ENCODE measurements at regions not wholly inside any gene's neighbourhood (a gene's known extent, or its start where the extent isn't known, plus 50 kb on each side); places are given as distances from the start of the nearest gene placed in this dataset.
A peak's percentile ranks its signal among the peaks of the same experiment; 100 is the strongest.

DNA sequence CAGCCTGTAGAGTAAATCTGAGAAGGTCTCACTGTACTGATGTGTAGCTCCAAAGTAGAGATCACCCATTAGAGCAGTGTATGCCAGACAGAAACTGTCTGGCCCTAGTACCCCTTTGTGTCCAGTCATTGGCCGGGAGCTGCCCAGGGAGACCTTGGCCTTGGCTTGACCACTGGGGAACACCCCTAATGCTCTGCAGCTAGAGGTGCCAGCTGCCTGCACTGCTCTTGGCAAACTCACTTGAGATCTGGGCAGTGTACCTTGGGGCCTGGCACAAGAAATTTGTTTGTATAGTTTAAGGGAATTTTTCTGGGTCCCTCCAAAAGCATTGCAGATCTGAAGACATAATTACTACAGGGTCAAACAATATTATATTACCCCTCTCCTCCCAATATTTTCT lies 78.7 kb upstream of the MPHOSPH6 start:
- DNase-seq (ENCODE audit: low read depth in 1 of 2, low spot score in 1 of 2), result no peak

DNA sequence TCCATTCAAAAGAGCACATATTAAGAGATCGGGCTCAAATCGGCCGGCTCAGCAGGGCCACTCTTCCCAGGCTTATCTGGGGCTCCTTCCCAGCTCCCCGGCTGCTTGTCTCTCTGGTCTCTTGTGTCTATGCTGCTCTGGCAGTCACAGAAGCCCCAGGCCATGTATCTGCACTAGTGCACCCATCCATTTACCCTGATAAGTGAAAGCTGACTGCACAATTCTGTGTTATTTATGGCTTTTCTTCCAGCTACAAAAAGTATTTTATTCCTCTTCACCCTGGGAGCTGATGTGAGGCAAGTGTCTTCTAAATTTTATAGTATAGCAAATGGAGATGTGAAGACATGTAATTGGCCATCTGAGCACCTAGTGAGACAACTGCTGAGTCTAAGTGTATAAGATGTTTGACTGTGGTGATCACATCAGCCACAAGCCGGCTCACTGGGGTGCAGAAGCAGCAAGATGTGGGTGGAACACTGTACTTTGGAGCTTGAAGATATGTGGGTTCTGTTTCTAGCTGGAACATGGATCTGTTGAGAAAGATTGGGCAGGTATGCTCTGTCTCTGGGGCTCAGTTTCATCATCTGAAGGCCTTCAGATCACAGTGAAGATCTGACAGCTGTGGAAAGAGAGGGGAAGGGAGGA lies 78.1 kb upstream of the MPHOSPH6 start:
- no peak for DNase-seq (ENCODE audit: low read depth in 1 of 2, low spot score in 1 of 2)

DNA sequence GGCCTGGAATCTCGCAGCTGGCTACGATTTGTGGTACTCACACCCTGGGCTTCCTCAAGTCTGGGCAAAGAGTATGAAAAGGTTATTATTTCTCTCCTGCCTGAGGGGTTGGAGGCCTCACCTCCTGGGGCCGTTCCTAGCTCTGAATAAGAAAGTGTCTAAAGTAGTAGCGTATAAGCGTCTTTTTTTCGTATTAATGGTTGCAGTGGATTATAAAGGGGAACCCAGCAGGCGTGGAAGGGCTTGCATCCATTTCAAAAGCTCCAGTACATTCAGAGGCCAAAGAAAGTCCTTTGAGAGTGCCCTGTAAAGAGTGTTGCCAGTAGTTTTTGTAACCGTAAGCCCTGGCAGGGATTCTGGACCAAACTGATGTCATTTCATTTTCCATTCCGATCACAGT lies 72.2 kb upstream of the MPHOSPH6 start:
- DNase-seq (ENCODE audit: low read depth in 1 of 2, low spot score in 1 of 2), result no peak

DNA sequence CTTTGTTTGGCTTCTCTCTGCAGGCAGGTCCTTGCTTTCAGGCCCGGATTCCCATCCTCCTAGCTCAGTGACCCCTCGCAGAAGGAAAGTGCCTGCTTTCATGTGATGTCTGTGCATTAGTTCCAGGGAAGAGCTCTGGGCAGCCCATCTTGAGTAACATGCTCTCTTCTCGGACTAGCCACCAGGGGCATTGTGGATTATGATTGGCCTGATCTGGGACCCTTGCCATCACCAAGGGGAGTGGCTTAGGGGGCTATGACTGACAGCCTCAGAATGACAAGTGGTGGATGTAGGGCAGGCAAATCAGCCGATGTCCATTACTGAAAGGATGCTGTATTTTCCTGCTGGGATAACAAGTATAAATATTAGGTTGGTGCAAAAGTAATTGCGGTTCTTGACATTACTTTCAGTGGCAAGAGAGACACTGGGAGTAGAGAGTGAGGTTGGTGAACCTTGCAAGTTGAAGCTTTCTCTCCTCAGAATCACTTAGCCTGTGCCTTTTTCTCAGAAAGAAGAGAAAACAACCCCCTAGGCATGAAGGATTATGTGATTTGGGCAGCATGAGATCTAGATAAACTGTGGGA lies 71.5 kb upstream of the MPHOSPH6 start:
- no peak for DNase-seq (ENCODE audit: low read depth in 1 of 2, low spot score in 1 of 2)

DNA sequence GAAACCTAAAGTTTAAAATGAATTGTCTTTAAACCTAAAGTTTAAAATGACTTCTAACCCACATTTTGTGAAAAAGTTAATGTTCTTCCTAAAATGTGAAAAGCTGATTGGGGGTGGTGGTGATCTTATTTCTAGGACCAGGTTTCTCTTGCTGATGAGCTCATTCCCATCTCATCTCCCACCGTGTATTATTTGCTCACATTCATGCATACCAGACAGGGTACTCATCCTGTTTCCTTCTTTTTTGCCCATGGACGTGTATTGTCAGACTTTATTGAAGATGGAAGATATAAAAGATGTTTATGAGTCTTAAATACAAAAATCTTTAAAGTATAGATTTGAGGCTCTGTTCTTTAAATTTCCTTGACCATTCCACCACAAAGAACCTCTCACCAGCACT lies 70.1 kb upstream of the MPHOSPH6 start:
- no peak for DNase-seq (ENCODE audit: low read depth in 1 of 2, low spot score in 1 of 2)

DNA sequence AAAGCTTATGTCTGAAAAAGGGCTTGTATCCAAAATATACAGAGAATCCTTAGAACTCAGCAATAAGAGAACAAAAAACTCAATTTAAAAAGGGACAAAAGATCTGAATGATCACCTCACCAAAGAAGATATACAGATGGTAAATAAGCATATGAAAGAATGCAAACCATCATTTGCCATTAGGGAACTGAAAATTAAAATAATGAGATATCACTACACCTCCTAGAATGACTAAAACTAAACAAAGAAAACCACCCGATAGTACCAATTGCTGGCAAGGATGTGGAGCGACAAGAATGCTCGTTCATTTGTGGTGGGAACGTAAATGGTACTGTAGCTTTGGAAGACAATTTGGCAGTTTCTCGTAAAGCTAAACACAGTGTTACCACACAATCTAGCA lies 66.9 kb upstream of the MPHOSPH6 start:
- DNase-seq (ENCODE audit: low read depth in 1 of 2, low spot score in 1 of 2), result no peak

DNA sequence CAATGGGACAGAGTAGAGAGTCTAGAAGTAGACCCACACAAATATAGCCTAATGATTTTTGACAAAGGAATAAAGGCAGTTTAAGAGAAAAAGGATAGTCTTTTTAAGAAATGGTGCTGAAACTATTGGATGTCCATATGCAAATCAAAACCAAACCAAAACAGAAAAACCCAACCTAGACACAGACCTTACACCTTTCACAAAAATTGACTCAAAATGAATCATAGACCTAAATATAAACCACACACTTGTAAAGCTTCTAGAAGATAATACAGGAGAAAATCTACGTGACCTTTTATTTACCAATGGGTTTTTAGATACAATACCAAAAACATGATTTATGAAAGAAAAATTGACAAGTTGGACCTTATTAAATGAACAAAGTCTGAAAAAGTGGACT lies 66.4 kb upstream of the MPHOSPH6 start:
- DNase-seq (ENCODE audit: low read depth in 1 of 2, low spot score in 1 of 2), result no peak

DNA sequence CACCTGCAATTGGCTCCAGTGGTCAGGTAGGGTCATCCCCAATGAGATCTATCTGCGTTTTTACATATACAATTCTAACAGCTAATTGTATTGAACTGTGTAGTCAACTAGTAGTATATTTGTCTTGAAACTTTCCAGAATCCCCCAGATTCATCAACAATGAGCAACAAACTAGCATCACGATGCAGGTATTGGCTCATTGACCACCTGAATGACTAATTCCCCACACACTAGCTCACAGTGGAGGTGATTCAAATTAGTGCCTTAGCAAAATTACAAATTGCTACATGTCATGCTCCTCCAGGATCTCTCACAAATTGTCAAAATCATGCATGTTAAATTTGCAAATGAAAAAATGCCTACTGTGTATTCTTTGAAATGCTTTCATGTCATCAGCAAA lies 62.8 kb upstream of the MPHOSPH6 start:
- DNase-seq (ENCODE audit: low read depth in 1 of 2, low spot score in 1 of 2), result no peak

DNA sequence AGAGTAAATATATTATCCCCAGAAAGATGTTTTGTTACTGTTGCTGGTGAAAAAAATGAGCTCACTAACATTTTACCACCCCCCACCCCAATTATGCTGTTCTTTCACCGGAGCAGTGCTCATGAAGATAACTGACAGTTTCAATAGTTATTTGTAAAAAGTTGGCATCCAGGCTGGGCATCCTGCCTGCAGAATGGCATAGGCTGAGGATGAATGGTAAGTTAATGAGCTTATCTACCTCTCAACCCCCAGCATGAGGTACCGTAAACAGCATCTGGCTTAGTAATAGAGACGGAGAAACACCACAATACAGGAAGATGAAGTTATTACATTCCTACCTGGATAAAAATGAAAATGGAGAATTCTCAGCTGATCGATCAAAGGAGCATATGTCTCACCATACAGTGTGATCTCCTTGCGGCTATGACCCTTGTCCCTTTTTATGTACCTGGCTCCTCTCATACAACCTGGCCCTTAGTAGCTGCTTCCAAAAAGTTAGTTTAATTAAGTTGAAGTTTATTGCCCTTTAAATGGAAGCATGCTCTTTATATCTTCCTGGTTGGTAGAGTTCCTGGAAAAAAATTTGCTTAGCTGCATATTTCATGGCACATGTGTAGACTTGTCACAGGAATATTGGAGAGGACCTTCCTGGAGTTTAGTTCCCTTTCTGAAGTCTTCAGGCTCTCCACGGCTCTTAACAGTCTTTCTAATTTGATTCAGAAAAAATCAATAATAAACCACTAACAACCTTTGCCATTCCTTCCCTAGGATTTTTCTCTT lies 61.2 kb upstream of the MPHOSPH6 start:
- no peak for DNase-seq (ENCODE audit: low read depth in 1 of 2, low spot score in 1 of 2)

DNA sequence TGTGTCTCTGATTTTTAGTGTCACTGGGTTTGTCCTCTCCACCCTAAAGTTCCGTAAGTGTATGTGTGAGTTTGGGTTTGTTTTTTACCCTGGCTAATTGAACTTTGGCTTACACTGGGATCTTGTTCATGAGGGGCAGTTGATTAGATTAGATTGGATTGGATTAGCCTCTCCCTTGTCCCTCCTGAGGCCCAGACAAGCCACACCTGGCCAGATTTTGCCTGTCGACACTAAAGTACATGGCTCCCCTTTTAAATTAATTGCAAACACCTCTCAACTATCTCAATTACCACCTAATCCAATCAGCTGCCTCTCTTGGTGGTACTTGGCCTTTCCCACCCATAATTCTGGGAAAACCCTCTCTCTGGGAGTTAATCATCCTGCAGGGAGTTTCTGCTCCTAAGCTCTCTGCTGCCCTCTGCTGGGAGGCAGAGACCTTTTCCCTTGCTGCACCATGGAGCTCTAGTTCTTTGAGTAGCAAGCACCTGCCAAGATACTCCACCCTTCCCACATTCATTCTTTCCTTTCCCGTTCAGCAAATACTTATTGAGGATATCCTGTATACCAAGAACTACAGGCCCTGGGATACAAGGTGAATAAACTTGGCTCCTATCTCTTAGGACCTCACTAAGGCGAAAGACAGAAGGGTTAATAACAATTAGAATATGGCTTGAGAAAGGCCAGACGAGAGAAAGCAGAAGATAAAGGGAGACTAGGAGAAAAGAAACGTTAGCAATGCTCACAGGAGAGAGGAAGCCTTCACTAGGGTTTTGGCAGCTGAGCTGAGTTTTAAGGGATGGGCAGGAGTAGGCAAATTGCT lies 60.0 kb upstream of the MPHOSPH6 start:
- peak; percentile 38 to 53 for DNase-seq (ENCODE audit: low read depth in 1 of 2, low spot score in 1 of 2)

DNA sequence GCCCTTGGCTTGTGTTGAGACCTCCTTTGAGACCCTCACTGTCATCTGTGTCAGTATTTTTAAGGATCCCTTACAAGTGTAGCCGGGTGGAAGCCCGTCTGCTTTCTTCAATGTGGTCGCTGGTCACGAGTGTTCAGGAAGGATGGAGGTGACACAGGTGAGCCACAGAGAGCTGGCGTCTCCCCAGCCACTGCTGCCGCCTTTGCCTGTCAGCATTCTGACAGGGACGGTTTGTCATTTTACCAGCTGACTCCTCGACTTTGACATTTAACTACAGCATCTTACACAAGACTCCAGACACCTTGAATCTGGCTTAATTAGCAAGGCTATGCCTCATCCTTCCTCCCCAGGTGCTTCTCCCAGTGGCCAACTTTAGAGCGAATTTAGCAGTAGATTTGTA lies 56.3 kb upstream of the MPHOSPH6 start:
- DNase-seq (ENCODE audit: low read depth in 1 of 2, low spot score in 1 of 2), result no peak

DNA sequence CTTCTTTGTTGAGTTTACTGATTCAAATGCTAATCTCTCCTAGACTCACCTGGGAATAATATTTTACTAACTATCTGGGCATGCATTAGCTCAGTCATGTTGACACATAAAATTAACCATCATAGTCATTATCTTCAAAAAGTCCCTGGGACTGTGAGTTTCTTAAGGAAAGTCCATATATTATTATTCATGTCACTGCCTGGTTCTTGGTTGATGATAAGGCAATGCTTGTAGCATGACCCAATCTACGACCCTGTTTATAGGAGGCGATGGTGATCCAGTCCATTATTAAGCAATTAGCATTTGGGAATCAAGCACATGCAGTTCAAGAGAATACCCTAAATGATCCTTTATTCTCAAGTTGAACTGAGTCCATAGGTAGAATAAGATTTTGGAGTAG lies 54.8 kb upstream of the MPHOSPH6 start:
- no peak for DNase-seq (ENCODE audit: low read depth in 1 of 2, low spot score in 1 of 2)

DNA sequence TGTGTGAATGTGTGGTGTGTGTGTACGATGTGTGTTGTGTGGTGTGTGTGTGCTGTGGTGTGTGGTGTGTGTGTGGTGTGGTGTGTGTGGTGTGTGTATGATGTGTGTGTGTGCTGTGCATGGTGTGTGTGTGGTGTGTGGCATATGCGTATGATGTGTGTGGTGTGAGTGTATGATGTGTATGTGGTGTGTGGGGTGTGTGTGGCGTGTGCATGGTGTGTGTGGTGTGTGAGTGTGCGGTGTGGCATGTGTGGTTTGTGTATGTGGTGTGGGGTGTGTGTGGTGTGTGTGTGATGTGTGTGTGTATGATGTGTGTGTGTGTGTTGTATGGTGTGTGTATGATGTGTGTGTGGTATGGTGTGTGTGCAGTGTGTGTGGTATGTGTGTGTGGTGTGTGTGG lies 50.5 kb upstream of the MPHOSPH6 start:
- DNase-seq (ENCODE audit: low read depth in 1 of 2, low spot score in 1 of 2), result no peak
